NCI-H1694 treated with DMSO at 0.1 percent for 48 hours (cell line): ENCODE measurements at regions not wholly inside any gene's neighbourhood (a gene's known extent, or its start where the extent isn't known, plus 50 kb on each side); places are given as distances from the start of the nearest gene placed in this dataset.
"Not testable (repeated sequence)": the region's sequence is repeated elsewhere in the genome, so short reads cannot be mapped to it uniquely, and the experiment has no call there.

Experiments
- DNase-seq: peaks from one replicate; lab custom pipeline; 2025; lab: John Stamatoyannopoulos, UW

DNA sequence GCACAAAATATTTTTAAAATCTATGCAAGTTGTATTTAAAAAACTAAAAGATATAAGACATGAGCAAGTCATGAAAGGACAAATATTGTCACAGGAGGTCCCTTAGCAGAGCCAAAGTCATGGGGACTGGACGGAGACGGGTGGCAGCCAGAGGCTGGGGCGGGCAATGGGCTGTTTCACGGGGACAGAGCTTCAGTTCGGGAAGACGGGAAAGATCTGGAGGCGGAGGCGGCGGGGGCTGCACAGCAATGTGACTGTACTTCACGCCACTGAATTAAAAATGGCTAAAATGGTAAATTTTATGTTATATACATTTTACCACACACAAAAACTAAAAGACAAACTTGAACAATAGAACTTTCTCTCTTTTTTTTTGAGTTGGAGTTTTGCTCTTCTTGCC lies 60.0 kb upstream of the METRNL start:
- DNase-seq, result no peak

DNA sequence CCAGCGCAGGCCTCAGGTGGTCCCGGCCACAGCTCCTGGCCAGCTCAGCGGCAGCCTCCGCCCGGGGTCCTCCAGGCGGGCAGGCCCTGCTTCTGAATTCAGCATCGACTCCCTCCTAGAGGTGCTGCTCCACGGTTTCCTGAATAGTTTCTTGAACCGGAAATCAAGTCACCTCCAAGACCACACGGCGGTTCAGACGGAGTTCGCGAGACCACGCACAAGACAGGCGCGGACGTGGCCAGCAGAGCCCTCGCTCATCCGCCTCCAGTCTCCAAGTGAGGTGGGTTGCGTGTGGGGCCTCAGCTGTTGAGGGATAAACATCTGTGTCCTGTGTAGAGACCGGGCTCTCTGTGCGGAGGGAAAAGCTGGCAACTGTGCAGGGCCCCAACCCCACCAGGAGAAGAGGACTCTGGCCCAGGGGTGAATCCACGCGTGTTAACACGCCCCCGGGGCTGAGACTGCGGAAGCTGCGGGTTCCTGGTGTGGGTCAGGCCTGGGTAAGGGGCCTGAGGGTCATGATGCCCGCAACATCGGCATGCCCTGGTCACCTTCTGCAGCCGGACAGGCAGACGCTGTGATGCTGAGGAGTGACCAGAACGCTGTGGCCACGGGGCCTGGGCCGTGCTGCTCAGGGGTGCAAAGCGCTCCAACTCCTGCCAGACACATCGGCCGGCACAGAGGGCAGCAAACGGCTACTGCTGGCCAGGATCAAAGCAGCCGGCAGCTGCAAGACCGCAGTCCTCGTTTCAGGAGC lies 55.0 kb upstream of the METRNL start:
- no peak for DNase-seq

- DNase-seq, result no peak
These were observed 53.7 kb upstream of the METRNL start for GRCh38 chr17:83025636-83026280.

DNA sequence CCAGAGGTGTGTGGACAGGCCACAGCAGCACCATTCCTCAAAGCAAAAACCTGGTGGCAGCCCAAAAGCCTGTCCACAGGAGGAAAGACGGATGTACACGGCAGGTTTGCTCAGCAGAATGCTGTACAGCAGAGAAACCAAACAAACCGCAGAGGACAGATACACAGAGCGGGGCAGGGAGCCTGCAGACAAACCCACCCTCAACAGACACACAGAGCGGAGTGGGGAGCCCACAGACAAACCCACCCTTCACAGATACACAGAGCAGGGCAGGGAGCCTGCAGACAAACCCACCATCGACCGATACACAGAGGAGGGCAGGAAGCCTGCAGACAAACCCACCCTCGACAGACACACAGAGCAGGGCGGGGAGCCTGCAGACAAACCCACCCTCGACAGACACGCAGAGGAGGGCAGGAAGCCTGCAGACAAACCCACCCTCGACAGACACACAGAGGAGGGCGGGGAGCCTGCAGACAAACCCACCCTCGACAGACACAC lies 53.0 kb upstream of the METRNL start:
- no peak for DNase-seq

GRCh38 chr17:83026921-83027320 lies 52.5 kb upstream of the METRNL start:
- DNase-seq, result not testable (repeated sequence)

GRCh38 chr17:83028851-83029250 lies 50.6 kb upstream of the METRNL start:
- no peak for DNase-seq

DNA sequence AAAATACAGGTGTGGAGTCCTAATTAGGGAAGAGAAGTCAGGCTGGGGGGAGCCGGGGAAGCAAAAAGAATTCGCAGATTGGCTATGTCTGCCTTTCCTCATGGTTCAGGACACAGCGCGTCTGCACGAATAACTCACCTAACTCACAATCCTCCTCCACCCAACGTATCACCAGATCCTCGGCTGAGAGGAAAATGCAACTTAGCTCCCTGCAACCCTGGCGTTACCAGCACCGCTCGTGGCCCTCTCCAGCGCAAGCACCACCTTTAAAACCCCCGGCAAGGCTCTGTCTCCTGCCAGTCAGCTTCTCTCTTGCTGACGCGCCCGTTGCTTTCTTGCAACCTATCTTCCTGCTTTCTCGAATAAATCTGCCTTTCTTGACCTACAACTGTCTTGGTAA lies 49.8 kb upstream of the METRNL start:
- DNase-seq, result no peak
